Sigmoid colon (tissue), 6 donors: ENCODE measurements at regions not wholly inside any gene's neighbourhood (a gene's known extent, or its start where the extent isn't known, plus 50 kb on each side); places are given as distances from the start of the nearest gene placed in this dataset.

Source experiments
- DNase-seq: peaks from one replicate; pipeline ENCODE4 v3.0.0-alpha.2; 2019
- H3K27ac ChIP-seq, 4 donors: fragments of 200-600 bp; sonication (generic); one replicate each; pipeline ENCODE4 v1.5.1; 2016 to 2019; ENCODE audit warnings: mild to moderate bottlenecking in 1 of 4
- H3K27me3 ChIP-seq, 3 donors: fragments of 200-600 bp; sonication (generic); one replicate each; pipeline ENCODE4 v1.5.1; 2019; ENCODE audit warnings: mild to moderate bottlenecking in 1 of 3
- H3K36me3 ChIP-seq, 4 donors: fragments of 200-600 bp; sonication (generic); one replicate each; pipeline ENCODE4 v1.5.1; 2016 to 2019
- H3K4me1 ChIP-seq, 4 donors: fragments of 200-600 bp; sonication (generic); one replicate each; pipeline ENCODE4 v1.5.1; 2017 to 2019
- H3K4me3 ChIP-seq, 4 donors: fragments of 200-600 bp; sonication (generic); one replicate each; pipeline ENCODE4 v1.5.1; 2017 to 2019; ENCODE audit warnings: mild to moderate bottlenecking in 2 of 4, moderate library complexity in 1 of 4
- H3K9me3 ChIP-seq, 4 donors: fragments of 200-600 bp in 3 of 4; sonication (generic) in 3 of 4; one replicate each; pipeline versions ENCODE4 v1.5.1 to v1.6.1; 2013 to 2019
- CTCF ChIP-seq, 4 experiments: fragments of 450-650 bp in 3 of 4; fragments of 200-600 bp in 1 of 4; IDR thresholded peaks; one replicate each; pipeline ENCODE4 v1.5.1; 2016 to 2019; ENCODE audit warnings: antibody characterized with exemption in 4 of 4, mild to moderate bottlenecking in 3 of 4, moderate library complexity in 2 of 4
- EP300 ChIP-seq, 4 donors: sonication (generic); formaldehyde crosslinking; IDR thresholded peaks; one replicate each; pipeline ENCODE4 v1.6.1; 2017; ENCODE audit warnings: antibody characterized with exemption in 4 of 4
- POLR2A ChIP-seq, 2 donors: fragments of 450-650 bp; IDR thresholded peaks; one replicate each; pipeline ENCODE4 v1.6.1; 2016; ENCODE audit warnings: antibody characterized with exemption in 2 of 2, mild to moderate bottlenecking in 2 of 2, moderate library complexity in 2 of 2
- POLR2AphosphoS5 ChIP-seq, 4 donors: sonication (generic); formaldehyde crosslinking; IDR thresholded peaks; one replicate each; pipeline ENCODE4 v1.6.1; 2017; ENCODE audit warnings: antibody characterized with exemption in 4 of 4
- WGBS, 2 donors: extraction: QIAGEN DNeasy Blood & Tissue Kit; methylation state at CpG; one replicate each; pipeline ENCODE4 v1.1.7; 2013; 5-methylcytosine and 5-hydroxymethylcytosine counted together
- intact Hi-C: fragments of 100-400 bp; cut with DNase I; formaldehyde crosslinking; loops from one replicate; pipeline ENCODE4 v1.15.1; 2023
- donor health status: healthy with polysubstance abuse.
- donor health status: healthy.

- no peak for DNase-seq
- TF ChIP-seq POLR2A (IDR thresholded peaks at IDR 0.05), result no peak
- TF ChIP-seq CTCF (IDR thresholded peaks at IDR 0.05), result no peak
- no peak for TF ChIP-seq EP300 (IDR thresholded peaks at IDR 0.05)
- no peak for TF ChIP-seq POLR2AphosphoS5 (IDR thresholded peaks at IDR 0.05)
- Histone ChIP-seq H3K4me3 (no peak overlapping the region), H3K4me1 (no peaks in the 10 kb centered on the region), H3K36me3 (no peaks in the 10 kb centered on the region), H3K27me3 (no peaks in the 10 kb centered on the region), H3K27ac (no peak overlapping the region), H3K9me3 (no peaks in the 10 kb centered on the region)
- 87 to 88% methylated on average over 7 of the region's 7 CpGs for WGBS, 2 donors
- intact Hi-C loops, result no loop called here
Observed at GRCh38 chr6:94735270-94735669, 842.1 kb upstream of the MANEA start.

GRCh38 chr6:94734751-94735150, 842.6 kb upstream of the MANEA start:
- no peaks in the 10 kb centered on the region for H3K4me1 ChIP-seq
- no peak overlapping the region for H3K4me3 ChIP-seq
- no peaks in the 10 kb centered on the region for H3K9me3 ChIP-seq
- no peaks in the 10 kb centered on the region for H3K27me3 ChIP-seq
- intact Hi-C loops, result no loop called here
- TF ChIP-seq CTCF (IDR thresholded peaks at IDR 0.05) (no peak), POLR2AphosphoS5 (IDR thresholded peaks at IDR 0.05) (no peak), POLR2A (IDR thresholded peaks at IDR 0.05) (no peak), EP300 (IDR thresholded peaks at IDR 0.05) (no peak)
- no peaks in the 10 kb centered on the region for H3K36me3 ChIP-seq
- DNase-seq, result no peak
- H3K27ac ChIP-seq, result no peak overlapping the region
- WGBS, 2 donors, result 93 to 96% methylated on average over 1 of the region's 1 CpG

GRCh38 chr6:94733066-94733465, 844.3 kb upstream of the MANEA start:
- intact Hi-C loops, result no loop called here
- no peaks in the 10 kb centered on the region for H3K27me3 ChIP-seq
- TF ChIP-seq POLR2A (IDR thresholded peaks at IDR 0.05), result no peak
- no peak for TF ChIP-seq CTCF (IDR thresholded peaks at IDR 0.05)
- TF ChIP-seq EP300 (IDR thresholded peaks at IDR 0.05), result no peak
- no peak for TF ChIP-seq POLR2AphosphoS5 (IDR thresholded peaks at IDR 0.05)
- no peak overlapping the region for H3K4me3 ChIP-seq
- peaks cover 0 to 5% (median 0%) of the 10 kb centered on the region in 4 donors for H3K9me3 ChIP-seq
- DNase-seq, result no peak
- no peaks in the 10 kb centered on the region for H3K36me3 ChIP-seq
- WGBS, 2 donors, result 86 to 91% methylated on average over 7 of the region's 7 CpGs
- H3K27ac ChIP-seq, result no peak overlapping the region
- no peaks in the 10 kb centered on the region for H3K4me1 ChIP-seq

GRCh38 chr6:94727710-94728109, 849.6 kb upstream of the MANEA start:
- Histone ChIP-seq H3K27ac (no peak overlapping the region), H3K4me1 (no peaks in the 10 kb centered on the region), H3K36me3 (no peaks in the 10 kb centered on the region), H3K27me3 (no peaks in the 10 kb centered on the region), H3K4me3 (no peak overlapping the region), H3K9me3 (peaks cover 0 to 9% (median 0%) of the 10 kb centered on the region in 4 donors)
- TF ChIP-seq CTCF (IDR thresholded peaks at IDR 0.05) (no peak), POLR2A (IDR thresholded peaks at IDR 0.05) (no peak), EP300 (IDR thresholded peaks at IDR 0.05) (no peak)
- intact Hi-C loops, result no loop called here
- no peak for DNase-seq

- H3K36me3 ChIP-seq, result no peaks in the 10 kb centered on the region
- H3K27me3 ChIP-seq, result no peaks in the 10 kb centered on the region
- H3K4me1 ChIP-seq, result no peaks in the 10 kb centered on the region
- TF ChIP-seq EP300 (IDR thresholded peaks at IDR 0.05), result no peak
- TF ChIP-seq POLR2A (IDR thresholded peaks at IDR 0.05), result no peak
- no peak for TF ChIP-seq CTCF (IDR thresholded peaks at IDR 0.05)
- TF ChIP-seq POLR2AphosphoS5 (IDR thresholded peaks at IDR 0.05), result no peak
- H3K9me3 ChIP-seq, result no peaks in the 10 kb centered on the region
- no peak overlapping the region for H3K4me3 ChIP-seq
- no peak overlapping the region for H3K27ac ChIP-seq
- no peak for DNase-seq
- intact Hi-C loops, result no loop called here
- 56 to 74% methylated on average over 2 of the region's 2 CpGs for WGBS, 2 donors
Observed at GRCh38 chr6:94721459-94721858, 855.9 kb upstream of the MANEA start.
